ENCODE measurements at regions not wholly inside any gene's neighbourhood (a gene's known extent, or its start where the extent isn't known, plus 50 kb on each side); places are given as distances from the start of the nearest gene placed in this dataset.

- TF ChIP-seq CTCF (IDR thresholded peaks at IDR 0.05) = no peak
- no peak for TF ChIP-seq EP300 (IDR thresholded peaks at IDR 0.05)
These were observed 187.9 kb downstream of the CNTN3 start for GRCh38 chr3:74426571-74426970.
